H1 (cell line): ENCODE measurements at regions not wholly inside any gene's neighbourhood (a gene's known extent, or its start where the extent isn't known, plus 50 kb on each side); places are given as distances from the start of the nearest gene placed in this dataset.

ENCODE experiments used
- BRCA1 ChIP-seq: IDR thresholded peaks from 2 replicates; pipeline ENCODE4 v1.6.1; 2012; ENCODE audit warnings: low read depth, low read length, improper control_type of control experiment
- CHD1 ChIP-seq: IDR thresholded peaks from 2 replicates; pipeline ENCODE4 v1.6.1; 2012; ENCODE audit warnings: low read depth, low read length, improper control_type of control experiment
- GABPA ChIP-seq: IDR thresholded peaks from 2 replicates; pipeline ENCODE4 v1.6.1; 2011; ENCODE audit warnings: mild to moderate bottlenecking, low read length, moderate library complexity, borderline replicate concordance; ENCODE audit not compliant: insufficient read depth
- NRF1 ChIP-seq: IDR thresholded peaks from 2 replicates; pipeline ENCODE4 v1.6.1; 2011; ENCODE audit warnings: mild to moderate bottlenecking, low read depth, low read length, improper control_type of control experiment
- POLR2A ChIP-seq, 2 experiments: IDR thresholded peaks; 1 replicate in 1 of 2; 2 replicates in 1 of 2; pipeline ENCODE4 v1.6.1; 2011; ENCODE audit warnings: low read depth in 2 of 2, low read length in 2 of 2, mild to moderate bottlenecking in 2 of 2; ENCODE audit errors: control extremely low read depth in 1 of 2
- POLR2AphosphoS5 ChIP-seq: IDR thresholded peaks from 2 replicates; pipeline ENCODE4 v1.6.1; 2011; ENCODE audit warnings: low read depth, low read length
- SIRT6 ChIP-seq: IDR thresholded peaks from one replicate; pipeline ENCODE4 v1.7.1; 2012; ENCODE audit warnings: low read length, inconsistent platforms
- SIX5 ChIP-seq: IDR thresholded peaks from 2 replicates; pipeline ENCODE4 v1.6.1; 2011; ENCODE audit warnings: mild to moderate bottlenecking, low read depth, low read length
- SUZ12 ChIP-seq: fragments of 200-600 bp; sonication (generic); IDR thresholded peaks from 2 replicates; pipeline ENCODE4 v1.6.1; 2012; ENCODE audit warnings: mild to moderate bottlenecking, inconsistent platforms, low read length, moderate library complexity, mixed read lengths
- ZNF274 ChIP-seq: IDR thresholded peaks from 2 replicates; pipeline ENCODE4 v1.7.0; 2012; ENCODE audit warnings: low read length, borderline replicate concordance; ENCODE audit errors: extremely low read depth
- TF ChIP-seq, protein P1 (sequence below), 3 experiments: IDR thresholded peaks; 1 replicate in 2 of 3; 2 replicates in 1 of 3; pipeline versions ENCODE4 v1.5.1 to v1.6.1; 2011; ENCODE audit warnings: low read length in 3 of 3, mild to moderate bottlenecking in 3 of 3, inconsistent platforms in 2 of 3, low read depth in 1 of 3, moderate library complexity in 1 of 3; ENCODE audit not compliant: insufficient read depth in 1 of 3; ENCODE audit errors: control extremely low read depth in 1 of 3
- TF ChIP-seq, protein P2 (sequence below): fragments of 300-600 bp; sonication (generic); IDR thresholded peaks from 2 replicates; pipeline ENCODE4 v1.7.1; 2012; ENCODE audit warnings: low read length, moderate library complexity, mild to moderate bottlenecking, inconsistent platforms; ENCODE audit not compliant: insufficient replicate concordance

- no peak for TF ChIP-seq SUZ12
- no peak for TF ChIP-seq POLR2AphosphoS5
- TF ChIP-seq, protein P1, sequence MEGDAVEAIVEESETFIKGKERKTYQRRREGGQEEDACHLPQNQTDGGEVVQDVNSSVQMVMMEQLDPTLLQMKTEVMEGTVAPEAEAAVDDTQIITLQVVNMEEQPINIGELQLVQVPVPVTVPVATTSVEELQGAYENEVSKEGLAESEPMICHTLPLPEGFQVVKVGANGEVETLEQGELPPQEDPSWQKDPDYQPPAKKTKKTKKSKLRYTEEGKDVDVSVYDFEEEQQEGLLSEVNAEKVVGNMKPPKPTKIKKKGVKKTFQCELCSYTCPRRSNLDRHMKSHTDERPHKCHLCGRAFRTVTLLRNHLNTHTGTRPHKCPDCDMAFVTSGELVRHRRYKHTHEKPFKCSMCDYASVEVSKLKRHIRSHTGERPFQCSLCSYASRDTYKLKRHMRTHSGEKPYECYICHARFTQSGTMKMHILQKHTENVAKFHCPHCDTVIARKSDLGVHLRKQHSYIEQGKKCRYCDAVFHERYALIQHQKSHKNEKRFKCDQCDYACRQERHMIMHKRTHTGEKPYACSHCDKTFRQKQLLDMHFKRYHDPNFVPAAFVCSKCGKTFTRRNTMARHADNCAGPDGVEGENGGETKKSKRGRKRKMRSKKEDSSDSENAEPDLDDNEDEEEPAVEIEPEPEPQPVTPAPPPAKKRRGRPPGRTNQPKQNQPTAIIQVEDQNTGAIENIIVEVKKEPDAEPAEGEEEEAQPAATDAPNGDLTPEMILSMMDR (IDR thresholded peaks at IDR 0.05; ENCODE audit: control extremely low read depth in 1 of 3, insufficient read depth in 1 of 3, low read depth in 1 of 3, low read length in 3 of 3) = no peak
- TF ChIP-seq, protein P2, sequence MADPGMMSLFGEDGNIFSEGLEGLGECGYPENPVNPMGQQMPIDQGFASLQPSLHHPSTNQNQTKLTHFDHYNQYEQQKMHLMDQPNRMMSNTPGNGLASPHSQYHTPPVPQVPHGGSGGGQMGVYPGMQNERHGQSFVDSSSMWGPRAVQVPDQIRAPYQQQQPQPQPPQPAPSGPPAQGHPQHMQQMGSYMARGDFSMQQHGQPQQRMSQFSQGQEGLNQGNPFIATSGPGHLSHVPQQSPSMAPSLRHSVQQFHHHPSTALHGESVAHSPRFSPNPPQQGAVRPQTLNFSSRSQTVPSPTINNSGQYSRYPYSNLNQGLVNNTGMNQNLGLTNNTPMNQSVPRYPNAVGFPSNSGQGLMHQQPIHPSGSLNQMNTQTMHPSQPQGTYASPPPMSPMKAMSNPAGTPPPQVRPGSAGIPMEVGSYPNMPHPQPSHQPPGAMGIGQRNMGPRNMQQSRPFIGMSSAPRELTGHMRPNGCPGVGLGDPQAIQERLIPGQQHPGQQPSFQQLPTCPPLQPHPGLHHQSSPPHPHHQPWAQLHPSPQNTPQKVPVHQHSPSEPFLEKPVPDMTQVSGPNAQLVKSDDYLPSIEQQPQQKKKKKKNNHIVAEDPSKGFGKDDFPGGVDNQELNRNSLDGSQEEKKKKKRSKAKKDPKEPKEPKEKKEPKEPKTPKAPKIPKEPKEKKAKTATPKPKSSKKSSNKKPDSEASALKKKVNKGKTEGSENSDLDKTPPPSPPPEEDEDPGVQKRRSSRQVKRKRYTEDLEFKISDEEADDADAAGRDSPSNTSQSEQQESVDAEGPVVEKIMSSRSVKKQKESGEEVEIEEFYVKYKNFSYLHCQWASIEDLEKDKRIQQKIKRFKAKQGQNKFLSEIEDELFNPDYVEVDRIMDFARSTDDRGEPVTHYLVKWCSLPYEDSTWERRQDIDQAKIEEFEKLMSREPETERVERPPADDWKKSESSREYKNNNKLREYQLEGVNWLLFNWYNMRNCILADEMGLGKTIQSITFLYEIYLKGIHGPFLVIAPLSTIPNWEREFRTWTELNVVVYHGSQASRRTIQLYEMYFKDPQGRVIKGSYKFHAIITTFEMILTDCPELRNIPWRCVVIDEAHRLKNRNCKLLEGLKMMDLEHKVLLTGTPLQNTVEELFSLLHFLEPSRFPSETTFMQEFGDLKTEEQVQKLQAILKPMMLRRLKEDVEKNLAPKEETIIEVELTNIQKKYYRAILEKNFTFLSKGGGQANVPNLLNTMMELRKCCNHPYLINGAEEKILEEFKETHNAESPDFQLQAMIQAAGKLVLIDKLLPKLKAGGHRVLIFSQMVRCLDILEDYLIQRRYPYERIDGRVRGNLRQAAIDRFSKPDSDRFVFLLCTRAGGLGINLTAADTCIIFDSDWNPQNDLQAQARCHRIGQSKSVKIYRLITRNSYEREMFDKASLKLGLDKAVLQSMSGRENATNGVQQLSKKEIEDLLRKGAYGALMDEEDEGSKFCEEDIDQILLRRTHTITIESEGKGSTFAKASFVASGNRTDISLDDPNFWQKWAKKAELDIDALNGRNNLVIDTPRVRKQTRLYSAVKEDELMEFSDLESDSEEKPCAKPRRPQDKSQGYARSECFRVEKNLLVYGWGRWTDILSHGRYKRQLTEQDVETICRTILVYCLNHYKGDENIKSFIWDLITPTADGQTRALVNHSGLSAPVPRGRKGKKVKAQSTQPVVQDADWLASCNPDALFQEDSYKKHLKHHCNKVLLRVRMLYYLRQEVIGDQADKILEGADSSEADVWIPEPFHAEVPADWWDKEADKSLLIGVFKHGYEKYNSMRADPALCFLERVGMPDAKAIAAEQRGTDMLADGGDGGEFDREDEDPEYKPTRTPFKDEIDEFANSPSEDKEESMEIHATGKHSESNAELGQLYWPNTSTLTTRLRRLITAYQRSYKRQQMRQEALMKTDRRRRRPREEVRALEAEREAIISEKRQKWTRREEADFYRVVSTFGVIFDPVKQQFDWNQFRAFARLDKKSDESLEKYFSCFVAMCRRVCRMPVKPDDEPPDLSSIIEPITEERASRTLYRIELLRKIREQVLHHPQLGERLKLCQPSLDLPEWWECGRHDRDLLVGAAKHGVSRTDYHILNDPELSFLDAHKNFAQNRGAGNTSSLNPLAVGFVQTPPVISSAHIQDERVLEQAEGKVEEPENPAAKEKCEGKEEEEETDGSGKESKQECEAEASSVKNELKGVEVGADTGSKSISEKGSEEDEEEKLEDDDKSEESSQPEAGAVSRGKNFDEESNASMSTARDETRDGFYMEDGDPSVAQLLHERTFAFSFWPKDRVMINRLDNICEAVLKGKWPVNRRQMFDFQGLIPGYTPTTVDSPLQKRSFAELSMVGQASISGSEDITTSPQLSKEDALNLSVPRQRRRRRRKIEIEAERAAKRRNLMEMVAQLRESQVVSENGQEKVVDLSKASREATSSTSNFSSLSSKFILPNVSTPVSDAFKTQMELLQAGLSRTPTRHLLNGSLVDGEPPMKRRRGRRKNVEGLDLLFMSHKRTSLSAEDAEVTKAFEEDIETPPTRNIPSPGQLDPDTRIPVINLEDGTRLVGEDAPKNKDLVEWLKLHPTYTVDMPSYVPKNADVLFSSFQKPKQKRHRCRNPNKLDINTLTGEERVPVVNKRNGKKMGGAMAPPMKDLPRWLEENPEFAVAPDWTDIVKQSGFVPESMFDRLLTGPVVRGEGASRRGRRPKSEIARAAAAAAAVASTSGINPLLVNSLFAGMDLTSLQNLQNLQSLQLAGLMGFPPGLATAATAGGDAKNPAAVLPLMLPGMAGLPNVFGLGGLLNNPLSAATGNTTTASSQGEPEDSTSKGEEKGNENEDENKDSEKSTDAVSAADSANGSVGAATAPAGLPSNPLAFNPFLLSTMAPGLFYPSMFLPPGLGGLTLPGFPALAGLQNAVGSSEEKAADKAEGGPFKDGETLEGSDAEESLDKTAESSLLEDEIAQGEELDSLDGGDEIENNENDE = no peak
- TF ChIP-seq GABPA = no peak
- TF ChIP-seq BRCA1 = no peak
- no peak for TF ChIP-seq ZNF274
- no peak for TF ChIP-seq NRF1
- no peak for TF ChIP-seq SIX5
- no peak for TF ChIP-seq SIRT6
- TF ChIP-seq CHD1 = no peak
- TF ChIP-seq POLR2A (IDR thresholded peaks at IDR 0.05; ENCODE audit: control extremely low read depth in 1 of 2, low read depth in 2 of 2, low read length in 2 of 2) = no peak
These were observed 411.4 kb downstream of the HLX start for GRCh38 chr1:221290669-221291068.
